ENCODE measurements at regions not wholly inside any gene's neighbourhood (a gene's known extent, or its start where the extent isn't known, plus 50 kb on each side); places are given as distances from the start of the nearest gene placed in this dataset.

DNA sequence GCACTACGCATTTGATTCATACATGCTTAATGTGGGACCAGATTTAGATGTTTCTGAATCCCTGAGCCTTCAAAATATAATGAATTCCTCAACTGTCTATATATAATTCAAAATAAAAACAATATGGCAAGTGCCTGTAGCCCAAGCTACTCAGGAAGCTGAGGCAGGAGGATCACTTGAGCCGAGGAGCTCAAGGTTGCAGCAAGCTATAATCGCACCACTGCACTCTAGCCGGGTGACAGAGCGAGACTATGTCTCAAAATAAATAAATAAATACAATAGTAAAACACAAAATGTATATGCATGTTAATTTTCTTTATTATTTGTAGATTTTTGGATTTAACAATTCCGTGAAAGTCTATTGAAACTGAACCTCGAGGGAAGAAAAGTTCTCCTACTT, 50.6 kb upstream of the IRX6 start:
- TF ChIP-seq, protein P1, sequence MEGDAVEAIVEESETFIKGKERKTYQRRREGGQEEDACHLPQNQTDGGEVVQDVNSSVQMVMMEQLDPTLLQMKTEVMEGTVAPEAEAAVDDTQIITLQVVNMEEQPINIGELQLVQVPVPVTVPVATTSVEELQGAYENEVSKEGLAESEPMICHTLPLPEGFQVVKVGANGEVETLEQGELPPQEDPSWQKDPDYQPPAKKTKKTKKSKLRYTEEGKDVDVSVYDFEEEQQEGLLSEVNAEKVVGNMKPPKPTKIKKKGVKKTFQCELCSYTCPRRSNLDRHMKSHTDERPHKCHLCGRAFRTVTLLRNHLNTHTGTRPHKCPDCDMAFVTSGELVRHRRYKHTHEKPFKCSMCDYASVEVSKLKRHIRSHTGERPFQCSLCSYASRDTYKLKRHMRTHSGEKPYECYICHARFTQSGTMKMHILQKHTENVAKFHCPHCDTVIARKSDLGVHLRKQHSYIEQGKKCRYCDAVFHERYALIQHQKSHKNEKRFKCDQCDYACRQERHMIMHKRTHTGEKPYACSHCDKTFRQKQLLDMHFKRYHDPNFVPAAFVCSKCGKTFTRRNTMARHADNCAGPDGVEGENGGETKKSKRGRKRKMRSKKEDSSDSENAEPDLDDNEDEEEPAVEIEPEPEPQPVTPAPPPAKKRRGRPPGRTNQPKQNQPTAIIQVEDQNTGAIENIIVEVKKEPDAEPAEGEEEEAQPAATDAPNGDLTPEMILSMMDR (IDR thresholded peaks at IDR 0.05): no peak
- TF ChIP-seq ZFX (IDR thresholded peaks at IDR 0.05; ENCODE audit: borderline replicate concordance): no peak

Data from 22Rv1 (cell line).